GM12892 (cell line): ENCODE measurements at regions not wholly inside any gene's neighbourhood (a gene's known extent, or its start where the extent isn't known, plus 50 kb on each side); places are given as distances from the start of the nearest gene placed in this dataset.

ENCODE experiments used
- POLR2A ChIP-seq: IDR thresholded peaks from 2 replicates; pipeline ENCODE4 v1.6.1; 2011; ENCODE audit warnings: low read depth, low read length, control low read depth
- POLR2AphosphoS5 ChIP-seq: IDR thresholded peaks from 2 replicates; pipeline ENCODE4 v1.6.1; 2011; ENCODE audit warnings: low read depth, low read length, control low read depth
- TAF1 ChIP-seq: IDR thresholded peaks from 2 replicates; pipeline ENCODE4 v1.6.1; 2011; ENCODE audit warnings: low read depth, mild to moderate bottlenecking, control low read depth, low read length, borderline replicate concordance

DNA sequence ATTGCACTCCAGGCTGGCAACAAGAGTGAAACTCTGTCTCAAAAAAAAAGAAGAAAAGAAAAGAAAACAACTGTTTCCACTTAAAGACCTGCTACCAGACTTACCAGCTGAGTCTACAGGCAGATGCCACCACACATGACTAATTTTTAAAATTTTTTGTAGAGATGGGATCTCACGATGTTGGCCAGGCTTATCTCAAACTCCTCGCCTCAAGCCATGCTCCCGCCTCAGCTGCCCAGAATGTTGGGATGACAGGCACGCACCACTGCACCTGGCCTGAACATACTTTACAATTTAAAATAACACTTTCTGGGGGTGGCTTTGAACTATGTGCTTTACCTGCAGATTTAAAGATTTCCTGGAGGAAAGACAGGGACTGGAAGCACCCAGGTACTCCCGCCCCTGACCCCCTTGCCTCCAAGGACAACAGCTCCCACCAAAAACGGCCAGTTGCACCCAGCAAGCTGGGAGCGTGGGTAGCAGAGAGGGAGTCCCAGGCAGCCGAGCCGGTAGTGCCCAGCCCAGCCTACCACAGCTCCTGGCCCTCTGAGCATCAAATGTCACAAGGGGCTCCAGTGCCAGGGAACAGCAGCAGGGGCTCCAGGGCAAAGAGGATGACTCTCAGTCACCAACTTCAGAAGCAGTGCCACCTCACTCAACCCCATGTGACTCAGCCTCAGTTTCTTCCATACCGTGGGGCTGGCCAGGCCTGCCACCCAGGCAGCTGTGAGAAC is 262.9 kb downstream of the PARN start:
- TF ChIP-seq TAF1 (no peak), POLR2A (no peak), POLR2AphosphoS5 (no peak)
